Dermis blood vessel endothelial cell (primary cell): ENCODE measurements at regions not wholly inside any gene's neighbourhood (a gene's known extent, or its start where the extent isn't known, plus 50 kb on each side); places are given as distances from the start of the nearest gene placed in this dataset.

Experiments
- DNase-seq: peaks from one replicate; pipeline ENCODE4 v3.0.0; 2010

GRCh38 chr9:12163723-12164458 lies 529.3 kb upstream of the TYRP1 start:
- no peak for DNase-seq

GRCh38 chr9:12166518-12166917 lies 526.7 kb upstream of the TYRP1 start:
- DNase-seq: no peak

GRCh38 chr9:12170456-12170855 lies 522.7 kb upstream of the TYRP1 start:
- no peak for DNase-seq

GRCh38 chr9:12178634-12179033 lies 514.6 kb upstream of the TYRP1 start:
- DNase-seq: no peak

- no peak for DNase-seq
These were observed 510.4 kb upstream of the TYRP1 start for GRCh38 chr9:12182806-12183205.

GRCh38 chr9:12183321-12183720 lies 509.9 kb upstream of the TYRP1 start:
- no peak for DNase-seq

GRCh38 chr9:12185856-12186255 lies 507.3 kb upstream of the TYRP1 start:
- no peak for DNase-seq

GRCh38 chr9:12191630-12192029 lies 501.6 kb upstream of the TYRP1 start:
- no peak for DNase-seq

GRCh38 chr9:12194731-12195130 lies 498.5 kb upstream of the TYRP1 start:
- no peak for DNase-seq

GRCh38 chr9:12195456-12195855 lies 497.7 kb upstream of the TYRP1 start:
- no peak for DNase-seq

GRCh38 chr9:12204512-12204911 lies 488.7 kb upstream of the TYRP1 start:
- DNase-seq: no peak

GRCh38 chr9:12212860-12213259 lies 480.3 kb upstream of the TYRP1 start:
- no peak for DNase-seq

GRCh38 chr9:12221470-12221869 lies 471.7 kb upstream of the TYRP1 start:
- DNase-seq: no peak

- DNase-seq: no peak
These were observed 468.7 kb upstream of the TYRP1 start for GRCh38 chr9:12224449-12224848.

GRCh38 chr9:12230708-12231107 lies 462.5 kb upstream of the TYRP1 start:
- no peak for DNase-seq

GRCh38 chr9:12231832-12232231 lies 461.4 kb upstream of the TYRP1 start:
- DNase-seq: no peak

- DNase-seq: no peak
These were observed 460.3 kb upstream of the TYRP1 start for GRCh38 chr9:12232836-12233235.

GRCh38 chr9:12253941-12254340 lies 439.2 kb upstream of the TYRP1 start:
- DNase-seq: no peak

GRCh38 chr9:12266758-12267157 lies 426.4 kb upstream of the TYRP1 start:
- DNase-seq: no peak

- no peak for DNase-seq
These were observed 421.7 kb upstream of the TYRP1 start for GRCh38 chr9:12271421-12271891.

- no peak for DNase-seq
These were observed 420.6 kb upstream of the TYRP1 start for GRCh38 chr9:12272471-12273120.

- DNase-seq: no peak
These were observed 418.6 kb upstream of the TYRP1 start for GRCh38 chr9:12274577-12274976.

- no peak for DNase-seq
These were observed 416.7 kb upstream of the TYRP1 start for GRCh38 chr9:12276505-12276904.

GRCh38 chr9:12289711-12290110 lies 403.5 kb upstream of the TYRP1 start:
- no peak for DNase-seq
